NCI-H446 (cell line): ENCODE measurements at regions not wholly inside any gene's neighbourhood (a gene's known extent, or its start where the extent isn't known, plus 50 kb on each side); places are given as distances from the start of the nearest gene placed in this dataset.

ENCODE experiments used
- DNase-seq, 2 experiments: peaks; one replicate each; lab custom pipeline; 2025; lab: John Stamatoyannopoulos, UW

GRCh38 chr4:181550381-181550780 is 692.8 kb upstream of the TENM3 start:
- no peak for DNase-seq

- DNase-seq: no peak
Measured at GRCh38 chr4:181559637-181560036, 683.6 kb upstream of the TENM3 start.

- DNase-seq: no peak
Measured at GRCh38 chr4:181562399-181562798, 680.8 kb upstream of the TENM3 start.

- DNase-seq: no peak
Measured at GRCh38 chr4:181564625-181565024, 678.6 kb upstream of the TENM3 start.

- no peak for DNase-seq
Measured at GRCh38 chr4:181566490-181566889, 676.7 kb upstream of the TENM3 start.

- DNase-seq: no peak
Measured at GRCh38 chr4:181569553-181569952, 673.6 kb upstream of the TENM3 start.

GRCh38 chr4:181578911-181579310 is 664.3 kb upstream of the TENM3 start:
- no peak for DNase-seq

- DNase-seq: no peak
Measured at GRCh38 chr4:181579486-181579885, 663.7 kb upstream of the TENM3 start.

GRCh38 chr4:181581983-181582382 is 661.2 kb upstream of the TENM3 start:
- no peak for DNase-seq

- no peak for DNase-seq
Measured at GRCh38 chr4:181582595-181582994, 660.6 kb upstream of the TENM3 start.

GRCh38 chr4:181588733-181589302 is 654.4 kb upstream of the TENM3 start:
- no peak for DNase-seq

- DNase-seq: no peak
Measured at GRCh38 chr4:181592221-181592745, 650.9 kb upstream of the TENM3 start.

- no peak for DNase-seq
Measured at GRCh38 chr4:181593703-181594102, 649.5 kb upstream of the TENM3 start.

GRCh38 chr4:181594188-181594587 is 649.0 kb upstream of the TENM3 start:
- DNase-seq: no peak

GRCh38 chr4:181595716-181596115 is 647.5 kb upstream of the TENM3 start:
- DNase-seq: no peak

GRCh38 chr4:181597766-181598165 is 645.4 kb upstream of the TENM3 start:
- no peak for DNase-seq

GRCh38 chr4:181599134-181599533 is 644.1 kb upstream of the TENM3 start:
- DNase-seq: no peak

- no peak for DNase-seq
Measured at GRCh38 chr4:181601103-181601502, 642.1 kb upstream of the TENM3 start.

- DNase-seq: no peak
Measured at GRCh38 chr4:181604546-181604945, 638.7 kb upstream of the TENM3 start.

- no peak for DNase-seq
Measured at GRCh38 chr4:181606300-181606699, 636.9 kb upstream of the TENM3 start.

- no peak for DNase-seq
Measured at GRCh38 chr4:181608181-181608580, 635.0 kb upstream of the TENM3 start.

GRCh38 chr4:181611033-181611711 is 632.0 kb upstream of the TENM3 start:
- DNase-seq: no peak

GRCh38 chr4:181611946-181612600 is 631.1 kb upstream of the TENM3 start:
- DNase-seq: no peak
